H1 (cell line): ENCODE measurements at regions not wholly inside any gene's neighbourhood (a gene's known extent, or its start where the extent isn't known, plus 50 kb on each side); places are given as distances from the start of the nearest gene placed in this dataset.

Experiments used
- CBX5 ChIP-seq: fragments of 300-800, 300-1000 bp; sonication (generic); IDR thresholded peaks from 2 replicates; pipeline ENCODE4 v1.7.1; 2016; ENCODE audit warnings: antibody characterized with exemption, low read length, low read depth
- PHF8 ChIP-seq: fragments of 200-600 bp; sonication (generic); conservative IDR thresholded peaks from 2 replicates; pipeline ENCODE4 v1.7.1; 2012; ENCODE audit warnings: low read depth, mild to moderate bottlenecking, inconsistent platforms, low read length, moderate library complexity
- POLR2A ChIP-seq, 2 experiments: IDR thresholded peaks; 1 replicate in 1 of 2; 2 replicates in 1 of 2; pipeline ENCODE4 v1.6.1; 2011; ENCODE audit warnings: low read depth in 2 of 2, low read length in 2 of 2, mild to moderate bottlenecking in 2 of 2; ENCODE audit errors: control extremely low read depth in 1 of 2
- SIX5 ChIP-seq: IDR thresholded peaks from 2 replicates; pipeline ENCODE4 v1.6.1; 2011; ENCODE audit warnings: mild to moderate bottlenecking, low read depth, low read length
- SUZ12 ChIP-seq: fragments of 200-600 bp; sonication (generic); IDR thresholded peaks from 2 replicates; pipeline ENCODE4 v1.6.1; 2012; ENCODE audit warnings: mild to moderate bottlenecking, inconsistent platforms, low read length, moderate library complexity, mixed read lengths
- TBP ChIP-seq: IDR thresholded peaks from 2 replicates; pipeline ENCODE4 v1.6.1; 2011; ENCODE audit warnings: low read depth, low read length, improper control_type of control experiment
- YY1 ChIP-seq: IDR thresholded peaks from 2 replicates; pipeline ENCODE4 v1.6.1; 2011; ENCODE audit warnings: low read depth, mild to moderate bottlenecking, low read length
- TF ChIP-seq, protein P1 (sequence below), 3 experiments: IDR thresholded peaks; 1 replicate in 2 of 3; 2 replicates in 1 of 3; pipeline versions ENCODE4 v1.5.1 to v1.6.1; 2011; ENCODE audit warnings: low read length in 3 of 3, mild to moderate bottlenecking in 3 of 3, inconsistent platforms in 2 of 3, low read depth in 1 of 3, moderate library complexity in 1 of 3; ENCODE audit not compliant: insufficient read depth in 1 of 3; ENCODE audit errors: control extremely low read depth in 1 of 3

DNA sequence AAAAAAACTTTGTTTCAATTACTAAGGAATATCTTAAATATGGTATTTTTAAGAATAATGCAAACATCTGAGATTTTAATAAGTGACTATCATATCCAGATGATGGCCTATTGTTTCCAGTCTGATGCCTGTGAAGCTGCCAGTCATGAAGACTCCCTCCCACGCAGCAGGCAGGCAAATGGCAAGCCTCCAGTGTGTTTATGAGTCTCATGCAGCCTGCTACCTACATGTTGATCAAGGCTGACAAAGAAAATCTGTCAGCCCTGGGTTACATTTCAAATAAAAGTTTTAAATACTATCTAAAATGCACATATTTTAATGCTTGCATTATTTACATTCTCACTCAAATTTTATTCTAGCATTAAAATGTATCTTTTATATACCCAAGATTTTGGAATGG lies 137.6 kb upstream of the RNPC3 start:
- TF ChIP-seq TBP, result no peak
- no peak for TF ChIP-seq SIX5
- TF ChIP-seq, protein P1, sequence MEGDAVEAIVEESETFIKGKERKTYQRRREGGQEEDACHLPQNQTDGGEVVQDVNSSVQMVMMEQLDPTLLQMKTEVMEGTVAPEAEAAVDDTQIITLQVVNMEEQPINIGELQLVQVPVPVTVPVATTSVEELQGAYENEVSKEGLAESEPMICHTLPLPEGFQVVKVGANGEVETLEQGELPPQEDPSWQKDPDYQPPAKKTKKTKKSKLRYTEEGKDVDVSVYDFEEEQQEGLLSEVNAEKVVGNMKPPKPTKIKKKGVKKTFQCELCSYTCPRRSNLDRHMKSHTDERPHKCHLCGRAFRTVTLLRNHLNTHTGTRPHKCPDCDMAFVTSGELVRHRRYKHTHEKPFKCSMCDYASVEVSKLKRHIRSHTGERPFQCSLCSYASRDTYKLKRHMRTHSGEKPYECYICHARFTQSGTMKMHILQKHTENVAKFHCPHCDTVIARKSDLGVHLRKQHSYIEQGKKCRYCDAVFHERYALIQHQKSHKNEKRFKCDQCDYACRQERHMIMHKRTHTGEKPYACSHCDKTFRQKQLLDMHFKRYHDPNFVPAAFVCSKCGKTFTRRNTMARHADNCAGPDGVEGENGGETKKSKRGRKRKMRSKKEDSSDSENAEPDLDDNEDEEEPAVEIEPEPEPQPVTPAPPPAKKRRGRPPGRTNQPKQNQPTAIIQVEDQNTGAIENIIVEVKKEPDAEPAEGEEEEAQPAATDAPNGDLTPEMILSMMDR (IDR thresholded peaks at IDR 0.05; ENCODE audit: control extremely low read depth in 1 of 3, insufficient read depth in 1 of 3, low read depth in 1 of 3, low read length in 3 of 3), result no peak
- TF ChIP-seq CBX5, result no peak
- no peak for TF ChIP-seq POLR2A (IDR thresholded peaks at IDR 0.05; ENCODE audit: control extremely low read depth in 1 of 2, low read depth in 2 of 2, low read length in 2 of 2)
- no peak for TF ChIP-seq YY1
- no peak for TF ChIP-seq PHF8
- TF ChIP-seq SUZ12, result no peak
